A549 (cell line): ENCODE measurements at regions not wholly inside any gene's neighbourhood (a gene's known extent, or its start where the extent isn't known, plus 50 kb on each side); places are given as distances from the start of the nearest gene placed in this dataset.

Experiments
- CBX2 ChIP-seq: fragments of 200-600 bp; sonication (generic); IDR thresholded peaks from 2 replicates; pipeline ENCODE4 v1.6.1; 2016; ENCODE audit warnings: low read depth, mild to moderate bottlenecking, borderline replicate concordance
- CEBPB ChIP-seq, 2 experiments: fragments of >200 bp in 1 of 2; sonication (Bioruptor Twin) in 1 of 2; formaldehyde crosslinking in 1 of 2; IDR thresholded peaks; 2 replicates each; pipeline ENCODE4 v1.6.1; 2012 to 2016
- GATA3 ChIP-seq: IDR thresholded peaks from 2 replicates; pipeline ENCODE4 v1.6.1; 2012; ENCODE audit warnings: borderline replicate concordance
- POLR2A ChIP-seq: IDR thresholded peaks from 2 replicates; pipeline ENCODE4 v1.6.1; 2012; ENCODE audit warnings: mild to moderate bottlenecking, low read length
- RAD21 ChIP-seq, 2 experiments: fragments of >200 bp in 1 of 2; sonication (Bioruptor Twin) in 1 of 2; formaldehyde crosslinking in 1 of 2; IDR thresholded peaks in 1 of 2; conservative IDR thresholded peaks in 1 of 2; 2 replicates in 1 of 2; 3 replicates in 1 of 2; pipeline ENCODE4 v1.6.1; 2012 to 2018; ENCODE audit warnings: inconsistent platforms in 1 of 2
- ZNF302 ChIP-seq: fragments of 250-450 bp; sonication (Bioruptor Pico); IDR thresholded peaks from 2 replicates; pipeline ENCODE4 v1.9.0; 2021; ENCODE audit warnings: inconsistent platforms, mild to moderate bottlenecking, moderate library complexity
- TF ChIP-seq, protein P1 (sequence below): IDR thresholded peaks from 2 replicates; pipeline ENCODE4 v1.6.1; 2012
- TF ChIP-seq, protein P2 (sequence below): fragments of >200 bp; sonication (Bioruptor Twin); formaldehyde crosslinking; IDR thresholded peaks from 3 replicates; pipeline ENCODE4 v1.5.1; 2016
- TF ChIP-seq, protein P3 (sequence below): fragments of 150-350 bp; IDR thresholded peaks from 2 replicates; pipeline ENCODE4 v1.6.1; 2014; ENCODE audit warnings: low read depth, mild to moderate bottlenecking, low read length

DNA sequence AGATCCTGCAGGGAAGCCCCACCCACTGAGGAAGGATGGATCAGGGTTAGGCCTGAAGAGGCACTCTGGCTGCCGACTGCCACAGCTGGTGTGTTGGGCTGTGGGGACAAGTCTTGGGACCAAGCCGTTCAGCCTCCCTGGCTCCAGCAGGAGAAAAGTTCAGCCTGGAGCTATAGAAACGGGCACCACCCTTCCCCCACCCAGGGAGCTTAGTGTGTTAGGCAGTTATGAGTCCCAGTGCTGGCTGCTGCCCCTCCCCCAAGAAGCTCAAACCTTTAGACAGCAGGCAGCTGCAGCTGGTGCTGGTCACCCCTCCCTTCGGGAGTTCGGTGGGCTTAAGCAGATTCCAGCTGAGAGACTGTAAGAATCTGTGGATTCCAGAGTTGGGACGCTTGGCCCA lies 447.1 kb upstream of the HS6ST1 start:
- TF ChIP-seq POLR2A (no peak), ZNF302 (CRISPR knock-in tag) (no peak), CEBPB (IDR thresholded peaks at IDR 0.05) (no peak), GATA3 (no peak), RAD21 (conservative IDR thresholded peaks at IDR 0.05 in 1 of 2, IDR thresholded peaks at IDR 0.05 in 1 of 2) (no peak), CBX2 (no peak)
- TF ChIP-seq, protein P1, sequence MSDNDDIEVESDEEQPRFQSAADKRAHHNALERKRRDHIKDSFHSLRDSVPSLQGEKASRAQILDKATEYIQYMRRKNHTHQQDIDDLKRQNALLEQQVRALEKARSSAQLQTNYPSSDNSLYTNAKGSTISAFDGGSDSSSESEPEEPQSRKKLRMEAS: no peak
- TF ChIP-seq, protein P2, sequence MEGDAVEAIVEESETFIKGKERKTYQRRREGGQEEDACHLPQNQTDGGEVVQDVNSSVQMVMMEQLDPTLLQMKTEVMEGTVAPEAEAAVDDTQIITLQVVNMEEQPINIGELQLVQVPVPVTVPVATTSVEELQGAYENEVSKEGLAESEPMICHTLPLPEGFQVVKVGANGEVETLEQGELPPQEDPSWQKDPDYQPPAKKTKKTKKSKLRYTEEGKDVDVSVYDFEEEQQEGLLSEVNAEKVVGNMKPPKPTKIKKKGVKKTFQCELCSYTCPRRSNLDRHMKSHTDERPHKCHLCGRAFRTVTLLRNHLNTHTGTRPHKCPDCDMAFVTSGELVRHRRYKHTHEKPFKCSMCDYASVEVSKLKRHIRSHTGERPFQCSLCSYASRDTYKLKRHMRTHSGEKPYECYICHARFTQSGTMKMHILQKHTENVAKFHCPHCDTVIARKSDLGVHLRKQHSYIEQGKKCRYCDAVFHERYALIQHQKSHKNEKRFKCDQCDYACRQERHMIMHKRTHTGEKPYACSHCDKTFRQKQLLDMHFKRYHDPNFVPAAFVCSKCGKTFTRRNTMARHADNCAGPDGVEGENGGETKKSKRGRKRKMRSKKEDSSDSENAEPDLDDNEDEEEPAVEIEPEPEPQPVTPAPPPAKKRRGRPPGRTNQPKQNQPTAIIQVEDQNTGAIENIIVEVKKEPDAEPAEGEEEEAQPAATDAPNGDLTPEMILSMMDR: no peak
- TF ChIP-seq, protein P3, sequence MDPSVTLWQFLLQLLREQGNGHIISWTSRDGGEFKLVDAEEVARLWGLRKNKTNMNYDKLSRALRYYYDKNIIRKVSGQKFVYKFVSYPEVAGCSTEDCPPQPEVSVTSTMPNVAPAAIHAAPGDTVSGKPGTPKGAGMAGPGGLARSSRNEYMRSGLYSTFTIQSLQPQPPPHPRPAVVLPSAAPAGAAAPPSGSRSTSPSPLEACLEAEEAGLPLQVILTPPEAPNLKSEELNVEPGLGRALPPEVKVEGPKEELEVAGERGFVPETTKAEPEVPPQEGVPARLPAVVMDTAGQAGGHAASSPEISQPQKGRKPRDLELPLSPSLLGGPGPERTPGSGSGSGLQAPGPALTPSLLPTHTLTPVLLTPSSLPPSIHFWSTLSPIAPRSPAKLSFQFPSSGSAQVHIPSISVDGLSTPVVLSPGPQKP: no peak
